Breast epithelium (tissue), 4 donors: ENCODE measurements at regions not wholly inside any gene's neighbourhood (a gene's known extent, or its start where the extent isn't known, plus 50 kb on each side); places are given as distances from the start of the nearest gene placed in this dataset.
"Not testable (repeated sequence)": the region's sequence is repeated elsewhere in the genome, so short reads cannot be mapped to it uniquely, and the experiment has no call there.

Experiments used
- DNase-seq, 2 donors: peaks; one replicate each; pipeline ENCODE4 v3.0.0-alpha.2; 2019; ENCODE audit warnings: low spot score in 2 of 2
- H3K27ac ChIP-seq, 2 donors: fragments of 200-600 bp; sonication (generic) in 1 of 2; one replicate each; pipeline ENCODE4 v1.5.1; 2016 to 2019; ENCODE audit warnings: mild to moderate bottlenecking in 1 of 2
- H3K27me3 ChIP-seq, 2 donors: fragments of 200-600 bp; sonication (generic) in 1 of 2; one replicate each; pipeline versions ENCODE4 v1.5.1 to v1.6.0; 2017 to 2019; ENCODE audit warnings: control low read depth in 1 of 2, mild to moderate bottlenecking in 1 of 2
- H3K36me3 ChIP-seq: fragments of 200-600 bp; one replicate; pipeline ENCODE4 v1.5.1; 2019
- H3K4me1 ChIP-seq, 2 donors: fragments of 200-600 bp; sonication (generic); one replicate each; pipeline ENCODE4 v1.5.1; 2016 to 2019; ENCODE audit warnings: control low read depth in 1 of 2
- H3K4me3 ChIP-seq, 3 donors: fragments of 200-600 bp; sonication (generic); 1 replicate in 2 of 3; 2 replicates in 1 of 3; pipeline ENCODE4 v1.5.1; 2016 to 2019; ENCODE audit warnings: mild to moderate bottlenecking in 3 of 3, moderate library complexity in 2 of 3
- H3K9me3 ChIP-seq, 2 donors: fragments of 200-600 bp; sonication (generic) in 1 of 2; one replicate each; pipeline ENCODE4 v1.5.1; 2016 to 2019; ENCODE audit warnings: control low read depth in 1 of 2
- POLR2A ChIP-seq: fragments of 450-650 bp; IDR thresholded peaks from one replicate; pipeline ENCODE4 v1.6.1; 2016; ENCODE audit warnings: antibody characterized with exemption, mild to moderate bottlenecking, moderate library complexity
- POLR2AphosphoS5 ChIP-seq, 3 donors: sonication (generic); formaldehyde crosslinking; IDR thresholded peaks; one replicate each; pipeline ENCODE4 v1.6.1; 2017; ENCODE audit warnings: antibody characterized with exemption in 3 of 3
- intact Hi-C: fragments of 100-400 bp; cut with DNase I; formaldehyde crosslinking; loops from one replicate; pipeline ENCODE4 v1.15.1; 2023; ENCODE audit warnings: low total_unique reads
- TF ChIP-seq, protein P1 (sequence below), 3 donors: fragments of 450-650 bp; IDR thresholded peaks; one replicate each; pipeline ENCODE4 v1.5.1; 2016 to 2017; ENCODE audit warnings: antibody characterized with exemption in 3 of 3, mild to moderate bottlenecking in 3 of 3, moderate library complexity in 3 of 3

DNA sequence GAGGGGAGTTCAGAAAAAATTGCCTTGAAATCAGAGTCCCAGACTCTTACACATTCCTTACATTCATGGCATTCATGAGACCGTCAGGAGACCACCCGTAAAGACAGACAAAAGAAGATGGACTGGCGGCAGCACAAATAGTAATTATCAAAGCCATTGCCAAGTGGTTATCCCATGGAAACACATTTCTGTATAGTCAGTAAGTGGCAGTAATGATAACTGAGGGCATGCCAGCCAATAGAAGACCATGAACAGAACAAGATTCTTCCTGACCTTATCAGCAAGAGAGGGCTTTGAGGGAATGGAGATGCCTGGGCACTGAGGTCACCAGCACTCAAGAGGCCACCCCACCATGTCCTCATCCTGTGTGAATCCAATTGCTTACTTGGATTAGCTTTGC, 121.7 kb upstream of the HCCS start:
- H3K36me3 ChIP-seq: no peaks in the 10 kb centered on the region
- peaks cover 0 to 8% of the 10 kb centered on the region in 2 donors for H3K27me3 ChIP-seq
- intact Hi-C loops: loop anchor here (5.0 kb wide), 1 partner anchor 608 kb away; no protein-coding TSS in a partner anchor
- no peak for DNase-seq
- H3K27ac ChIP-seq: no peak overlapping the region
- H3K4me1 ChIP-seq: no peaks in the 10 kb centered on the region
- TF ChIP-seq POLR2AphosphoS5 (IDR thresholded peaks at IDR 0.05) (no peak), POLR2A (no peak)
- TF ChIP-seq, protein P1, sequence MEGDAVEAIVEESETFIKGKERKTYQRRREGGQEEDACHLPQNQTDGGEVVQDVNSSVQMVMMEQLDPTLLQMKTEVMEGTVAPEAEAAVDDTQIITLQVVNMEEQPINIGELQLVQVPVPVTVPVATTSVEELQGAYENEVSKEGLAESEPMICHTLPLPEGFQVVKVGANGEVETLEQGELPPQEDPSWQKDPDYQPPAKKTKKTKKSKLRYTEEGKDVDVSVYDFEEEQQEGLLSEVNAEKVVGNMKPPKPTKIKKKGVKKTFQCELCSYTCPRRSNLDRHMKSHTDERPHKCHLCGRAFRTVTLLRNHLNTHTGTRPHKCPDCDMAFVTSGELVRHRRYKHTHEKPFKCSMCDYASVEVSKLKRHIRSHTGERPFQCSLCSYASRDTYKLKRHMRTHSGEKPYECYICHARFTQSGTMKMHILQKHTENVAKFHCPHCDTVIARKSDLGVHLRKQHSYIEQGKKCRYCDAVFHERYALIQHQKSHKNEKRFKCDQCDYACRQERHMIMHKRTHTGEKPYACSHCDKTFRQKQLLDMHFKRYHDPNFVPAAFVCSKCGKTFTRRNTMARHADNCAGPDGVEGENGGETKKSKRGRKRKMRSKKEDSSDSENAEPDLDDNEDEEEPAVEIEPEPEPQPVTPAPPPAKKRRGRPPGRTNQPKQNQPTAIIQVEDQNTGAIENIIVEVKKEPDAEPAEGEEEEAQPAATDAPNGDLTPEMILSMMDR (IDR thresholded peaks at IDR 0.05): no peak
- no peaks in the 10 kb centered on the region for H3K9me3 ChIP-seq
- no peak overlapping the region for H3K4me3 ChIP-seq

DNA sequence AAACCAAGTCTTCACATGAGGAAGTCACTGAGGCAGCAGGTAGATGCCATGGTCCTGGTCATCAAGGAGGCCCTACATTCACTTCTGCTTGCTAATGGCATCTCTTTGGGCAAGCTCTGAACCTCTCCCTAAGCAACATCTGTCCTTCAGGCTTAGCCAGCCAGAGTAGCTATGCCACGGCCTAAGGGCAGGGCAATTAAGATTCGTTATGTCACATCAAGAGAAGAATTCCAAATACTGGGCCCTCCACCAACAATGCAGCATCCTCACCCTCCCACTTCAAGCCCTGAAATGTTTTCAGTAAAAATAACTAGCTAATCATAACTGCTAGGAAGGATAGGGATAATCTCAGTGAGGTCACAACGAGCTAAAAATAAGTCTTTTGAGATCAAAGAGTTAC, 120.7 kb upstream of the HCCS start:
- Histone ChIP-seq H3K27me3 (peaks cover 0 to 8% of the 10 kb centered on the region in 2 donors), H3K27ac (no peak overlapping the region), H3K36me3 (no peaks in the 10 kb centered on the region), H3K9me3 (no peaks in the 10 kb centered on the region), H3K4me1 (no peaks in the 10 kb centered on the region), H3K4me3 (no peak overlapping the region)
- no peak for DNase-seq
- TF ChIP-seq POLR2A: no peak
- TF ChIP-seq POLR2AphosphoS5 (IDR thresholded peaks at IDR 0.05): no peak
- TF ChIP-seq, protein P1 (IDR thresholded peaks at IDR 0.05): no peak
- intact Hi-C loops: no loop called here

DNA sequence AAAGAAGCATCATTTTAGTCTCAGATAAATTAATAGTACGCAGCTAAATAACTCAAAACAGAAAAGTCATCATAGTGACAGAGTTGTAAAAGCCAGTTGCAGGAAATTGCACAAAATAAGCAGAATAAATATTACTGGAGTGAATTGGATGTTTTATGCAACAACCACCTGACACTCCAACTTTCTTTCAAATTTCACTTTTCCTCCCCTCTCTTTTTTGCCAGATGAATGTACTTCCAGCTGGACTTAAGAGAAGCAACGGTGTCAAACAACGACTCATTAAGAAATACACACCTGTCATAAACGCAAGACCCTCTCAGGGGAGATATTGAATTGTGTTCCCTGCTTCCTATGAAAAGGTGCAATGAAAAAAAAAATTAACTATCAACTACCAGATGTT, 120.2 kb upstream of the HCCS start:
- intact Hi-C loops: no loop called here
- TF ChIP-seq POLR2A (no peak), POLR2AphosphoS5 (IDR thresholded peaks at IDR 0.05) (no peak)
- TF ChIP-seq, protein P1 (IDR thresholded peaks at IDR 0.05): no peak
- no peaks in the 10 kb centered on the region for H3K9me3 ChIP-seq
- H3K27ac ChIP-seq: no peak overlapping the region
- DNase-seq: no peak
- H3K27me3 ChIP-seq: peaks cover 0 to 8% of the 10 kb centered on the region in 2 donors
- no peaks in the 10 kb centered on the region for H3K4me1 ChIP-seq
- no peaks in the 10 kb centered on the region for H3K36me3 ChIP-seq
- H3K4me3 ChIP-seq: no peak overlapping the region

DNA sequence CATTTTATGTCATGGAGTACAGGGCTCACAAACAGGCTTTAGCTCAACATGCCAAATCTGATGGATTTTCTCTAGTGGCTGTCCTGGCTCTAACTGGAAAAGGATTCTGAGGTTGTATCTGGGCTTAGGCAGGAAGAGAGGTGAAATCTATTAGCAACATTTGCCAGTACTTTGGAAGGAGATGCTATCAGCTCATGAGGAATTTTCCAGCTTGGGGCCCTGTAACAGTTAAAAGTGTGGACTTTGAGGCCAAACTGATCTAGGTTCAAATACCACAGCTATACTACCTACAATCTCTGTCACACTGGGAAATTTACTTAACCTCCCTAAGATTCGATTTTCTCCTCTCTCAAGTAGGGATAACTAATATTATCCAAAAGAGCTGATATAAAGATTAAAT, 119.0 kb upstream of the HCCS start:
- Histone ChIP-seq H3K36me3 (no peaks in the 10 kb centered on the region), H3K9me3 (no peaks in the 10 kb centered on the region), H3K4me3 (no peak overlapping the region), H3K27me3 (peaks cover 0 to 8% of the 10 kb centered on the region in 2 donors), H3K27ac (no peak overlapping the region), H3K4me1 (no peaks in the 10 kb centered on the region)
- DNase-seq: no peak
- TF ChIP-seq POLR2AphosphoS5 (IDR thresholded peaks at IDR 0.05): no peak
- TF ChIP-seq, protein P1 (IDR thresholded peaks at IDR 0.05): no peak
- no peak for TF ChIP-seq POLR2A
- intact Hi-C loops: no loop called here

DNA sequence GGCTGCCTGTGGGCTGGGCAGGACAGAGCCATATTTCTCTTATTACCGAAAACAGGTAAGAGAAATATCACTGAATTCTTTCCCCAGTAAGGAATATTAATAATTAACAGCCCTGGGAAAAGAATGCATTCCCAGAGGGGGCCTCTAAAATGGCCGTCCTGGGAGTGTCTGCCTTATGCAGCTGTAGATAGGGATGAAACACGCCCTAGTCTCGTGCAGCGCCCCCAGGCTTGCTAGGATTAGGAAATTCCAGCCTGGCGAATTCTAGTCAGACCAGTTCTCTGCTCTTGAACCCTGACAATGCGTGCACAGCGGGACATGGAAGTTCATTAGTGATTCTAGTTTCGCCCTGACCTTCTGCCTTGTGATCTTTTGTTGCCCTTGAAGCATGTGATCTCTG, 104.1 kb upstream of the HCCS start:
- H3K4me3 ChIP-seq, H3K27ac ChIP-seq, H3K36me3 ChIP-seq, H3K27me3 ChIP-seq, intact Hi-C loops, H3K9me3 ChIP-seq, DNase-seq, H3K4me1 ChIP-seq: not testable (repeated sequence)

DNA sequence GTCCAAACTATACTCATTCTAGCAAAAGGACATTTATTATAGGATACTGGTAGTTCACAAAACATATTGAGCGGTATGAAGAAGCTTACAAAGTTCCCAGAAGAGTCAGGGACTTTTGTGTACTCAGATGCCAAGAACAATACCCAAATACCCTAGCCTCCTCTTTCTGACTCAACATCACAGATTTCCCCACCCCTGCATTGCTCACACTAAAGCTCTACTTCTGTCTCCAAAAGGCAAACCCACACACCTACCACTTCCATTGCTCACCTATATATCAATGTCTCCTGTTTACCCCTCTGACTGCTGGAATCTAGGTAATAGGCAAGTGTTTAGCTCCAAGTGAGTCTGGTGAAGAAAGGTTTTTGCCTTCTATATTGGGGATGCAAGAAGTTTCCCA, 100.7 kb upstream of the HCCS start:
- intact Hi-C loops: no loop called here
- H3K4me3 ChIP-seq: no peak overlapping the region
- no peaks in the 10 kb centered on the region for H3K4me1 ChIP-seq
- H3K9me3 ChIP-seq: no peaks in the 10 kb centered on the region
- no peak for DNase-seq
- H3K27ac ChIP-seq: no peak overlapping the region
- no peaks in the 10 kb centered on the region for H3K36me3 ChIP-seq
- no peaks in the 10 kb centered on the region for H3K27me3 ChIP-seq
- TF ChIP-seq POLR2A (no peak), POLR2AphosphoS5 (IDR thresholded peaks at IDR 0.05) (no peak)
- TF ChIP-seq, protein P1 (IDR thresholded peaks at IDR 0.05): no peak
